Posterior cingulate gyrus (tissue), 11 donors: ENCODE measurements at regions not wholly inside any gene's neighbourhood (a gene's known extent, or its start where the extent isn't known, plus 50 kb on each side); places are given as distances from the start of the nearest gene placed in this dataset.
A peak's percentile ranks its signal among the peaks of the same experiment; 100 is the strongest.

Experiments used
- DNase-seq, 10 donors: peaks; one replicate each; pipeline versions ENCODE4 v3.0.0 to v3.0.0-alpha.2; 2020 to 2021; ENCODE audit warnings: mixed read lengths in 3 of 10
- intact Hi-C: fragments of 100-400 bp; cut with DNase I; formaldehyde crosslinking; loops from one replicate; pipeline ENCODE4 v1.15.1; 2023

DNA sequence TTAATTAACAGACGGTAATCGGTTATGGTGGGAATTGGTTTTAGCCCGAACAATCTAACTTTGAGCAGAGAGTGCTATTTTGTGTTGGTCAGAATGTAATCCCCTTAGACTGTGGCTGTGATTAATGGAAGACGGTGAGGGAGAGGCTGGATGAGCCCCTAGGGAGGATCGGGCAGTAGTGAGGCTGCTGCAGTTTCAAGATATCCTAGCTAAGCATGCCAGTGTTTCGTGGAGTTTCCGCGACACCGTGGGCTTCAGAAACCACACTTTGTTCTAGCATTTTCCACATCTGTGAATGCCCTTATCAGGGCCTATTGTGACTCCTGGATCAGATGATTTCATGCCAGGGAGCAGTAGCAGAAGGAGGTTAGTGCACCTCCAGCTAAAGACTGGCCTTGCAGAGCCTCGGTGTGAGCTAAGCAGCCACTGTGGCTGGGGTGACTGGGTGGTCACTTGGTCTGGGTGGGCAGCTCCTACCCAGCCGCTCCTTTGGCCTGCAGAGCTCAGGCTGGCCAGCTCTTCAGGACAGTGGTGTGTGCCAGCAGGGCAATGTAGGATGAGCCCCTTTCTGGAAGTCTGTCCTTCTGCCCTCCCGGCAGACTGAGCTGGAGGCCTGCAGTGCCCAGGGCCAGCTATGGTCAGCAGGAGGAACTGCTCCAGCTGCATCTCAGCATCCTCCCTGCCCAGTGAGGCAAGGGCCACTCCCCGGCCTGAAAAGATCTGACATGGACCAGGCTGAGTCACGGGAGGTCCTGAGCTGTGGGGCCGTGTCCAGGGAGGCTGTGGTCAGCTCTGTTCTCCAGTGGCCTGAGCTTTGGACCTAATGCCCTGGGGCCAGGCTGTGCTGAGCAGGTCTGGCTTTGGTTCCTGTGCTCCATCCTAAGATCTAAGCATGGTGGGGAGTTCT is 142.6 kb upstream of the GPC1 start:
- intact Hi-C loops, result no loop called here
- peak in 1 of 10 donors; percentile 78 for DNase-seq

DNA sequence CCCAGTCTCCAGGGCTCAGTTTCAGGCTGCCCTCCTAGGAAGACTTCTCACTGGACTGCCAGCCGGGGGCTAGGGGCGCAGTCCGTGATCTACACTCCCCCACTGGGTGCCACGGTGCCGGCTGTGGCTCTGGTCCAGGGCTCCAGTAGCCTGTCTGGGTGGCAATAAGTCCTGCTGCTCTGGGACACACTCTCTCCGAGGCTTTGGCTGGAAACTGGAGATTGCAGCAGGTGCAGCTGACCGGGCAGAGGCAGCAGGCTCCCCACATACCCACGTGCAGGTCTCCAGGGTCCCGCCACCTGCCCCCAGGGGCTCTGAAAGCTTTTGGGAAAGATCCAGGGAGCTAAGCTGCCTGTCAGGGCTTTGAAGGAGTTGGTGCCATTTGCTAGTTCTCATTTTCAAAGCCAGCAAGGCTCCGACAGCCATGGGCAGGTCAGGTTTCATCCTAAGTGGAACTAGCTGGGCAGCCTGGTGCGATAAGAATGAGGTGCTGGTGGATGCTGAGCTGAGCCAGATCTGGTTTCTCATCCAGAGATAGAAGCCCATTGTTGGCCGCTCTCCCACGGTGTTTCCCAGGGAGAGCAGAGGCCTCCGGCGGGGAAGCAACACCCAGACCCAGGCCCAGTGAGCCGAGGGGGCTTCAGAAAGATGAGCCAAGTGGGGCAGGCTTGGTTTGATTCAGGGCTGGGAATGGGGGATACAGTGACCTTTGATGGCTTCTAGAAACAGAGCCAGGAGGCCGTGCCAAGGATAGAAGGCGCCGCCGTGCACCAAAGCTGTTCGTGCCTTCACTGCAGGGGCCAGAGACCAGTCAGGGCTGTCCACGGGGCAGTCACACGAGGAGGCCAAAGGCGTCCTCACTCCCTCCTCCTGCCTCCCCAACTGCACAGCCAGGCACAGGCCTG is 141.7 kb upstream of the GPC1 start:
- peak in 1 of 10 donors; percentile 64 for DNase-seq
- intact Hi-C loops, result no loop called here

DNA sequence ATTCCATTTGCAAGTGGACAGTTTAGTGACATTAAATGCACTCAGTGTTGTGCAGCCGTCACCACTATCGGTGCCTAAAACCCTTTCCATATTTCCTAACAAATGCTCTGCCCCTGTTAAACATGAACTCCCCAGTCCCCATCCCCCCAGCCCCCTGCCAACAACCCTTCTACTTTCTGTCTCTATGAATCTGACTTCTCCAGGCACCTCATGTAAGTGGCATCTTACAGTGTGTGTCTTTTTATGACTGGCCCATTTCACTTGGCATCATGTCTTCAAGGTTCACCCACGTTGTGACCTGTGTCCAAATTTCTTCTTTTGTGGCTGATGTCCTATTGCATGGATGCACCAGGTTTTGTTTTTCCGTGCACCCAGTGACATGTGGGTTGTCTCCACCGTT is 140.9 kb upstream of the GPC1 start:
- intact Hi-C loops, result no loop called here
- DNase-seq, result no peak

DNA sequence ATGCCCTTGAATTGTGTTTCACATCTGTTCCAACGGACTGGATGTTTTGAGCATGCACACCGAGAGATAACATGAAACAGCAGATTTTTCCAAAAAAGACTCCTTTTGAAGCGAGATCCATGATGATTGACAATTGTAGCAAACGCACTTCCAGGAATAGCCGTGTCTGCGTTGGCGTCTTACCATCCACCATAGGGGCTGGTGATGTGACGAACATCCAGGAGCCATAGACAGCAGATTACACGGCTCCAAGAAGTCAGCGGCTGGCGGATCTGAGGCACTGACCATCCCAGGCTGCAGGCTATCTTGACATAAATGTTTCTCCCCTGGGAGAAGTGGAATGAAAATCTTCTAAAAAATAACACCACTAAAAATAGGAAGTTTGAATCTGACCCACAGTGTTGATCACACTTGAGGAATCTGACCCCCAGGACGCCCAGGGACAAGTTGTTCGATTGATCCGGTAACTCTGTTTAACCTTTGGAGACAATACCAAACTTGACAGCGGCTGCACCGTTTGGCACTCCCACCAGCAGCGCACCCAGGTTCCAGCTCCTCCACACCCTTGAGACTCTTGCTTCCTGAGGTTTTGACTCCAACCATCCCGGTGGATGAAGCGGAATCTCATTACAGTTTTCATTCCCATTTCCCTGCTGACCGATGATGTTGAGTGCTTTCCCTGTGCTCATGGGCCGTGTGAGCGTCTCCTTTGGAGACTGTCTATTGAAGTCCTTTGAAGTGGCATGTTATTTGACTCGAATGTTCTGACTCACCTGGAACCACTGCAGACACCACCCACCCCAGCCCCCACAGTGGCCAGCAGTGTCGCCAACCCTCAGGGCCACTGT is 140.0 kb upstream of the GPC1 start:
- intact Hi-C loops, result no loop called here

DNA sequence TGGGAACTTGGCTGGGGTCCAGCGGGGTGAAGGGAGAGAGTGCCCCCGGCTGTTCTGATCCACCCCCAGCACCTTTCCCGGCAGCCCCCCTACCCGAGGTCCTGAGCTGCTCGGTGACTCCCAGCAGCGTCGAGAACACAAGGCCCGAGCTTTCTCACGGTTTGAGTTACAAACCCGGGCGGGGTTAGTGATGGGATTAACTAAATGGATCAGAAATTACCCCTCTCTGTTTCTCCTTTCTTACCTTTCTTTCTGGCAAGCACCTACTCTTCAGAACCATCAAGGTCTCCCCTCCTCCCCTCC is 139.4 kb upstream of the GPC1 start:
- intact Hi-C loops, result no loop called here
- DNase-seq, result peak in 1 of 10 donors; percentile 54

More for the DNA sequence above, 140.0 kb upstream of the GPC1 start:
- peak in 1 of 10 donors; percentile 53 for DNase-seq

DNA sequence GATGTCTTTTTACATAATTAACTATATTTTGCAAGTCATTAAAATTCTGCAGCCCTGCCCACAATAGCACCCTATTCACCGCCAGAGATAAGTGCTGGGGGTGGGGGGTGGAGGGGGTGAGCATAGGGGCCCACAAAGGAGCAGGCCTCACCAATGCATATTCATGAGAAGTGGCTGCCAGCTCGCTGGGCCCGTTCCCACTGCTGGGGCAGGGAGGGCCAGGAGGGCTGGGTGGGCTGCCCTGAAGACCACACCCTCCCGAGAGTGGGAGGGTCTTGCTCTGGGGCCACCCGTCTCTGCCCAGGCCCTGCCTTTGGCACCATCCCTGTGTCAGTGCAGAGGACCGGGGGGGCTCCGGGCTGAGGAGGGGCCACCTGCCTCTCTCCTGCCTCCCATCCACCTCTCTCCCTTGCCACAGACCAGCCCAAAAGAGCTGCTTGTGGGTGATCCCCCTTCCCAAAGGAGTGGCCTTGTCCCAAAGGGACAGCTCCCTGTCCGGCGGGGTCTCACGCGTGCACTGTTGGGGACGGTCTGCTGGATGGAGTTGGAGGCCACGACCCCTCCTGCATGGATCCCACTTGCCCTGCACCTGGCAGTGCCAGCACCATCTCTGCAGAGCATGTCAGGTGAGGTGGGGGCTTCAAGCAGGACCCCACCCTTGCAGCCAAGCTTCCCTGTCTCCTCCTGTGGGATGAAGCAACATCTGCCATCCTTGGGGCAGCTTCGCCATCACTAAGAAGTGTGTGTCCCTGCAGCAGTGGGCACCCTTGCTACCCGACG is 138.8 kb upstream of the GPC1 start:
- peak in 2 of 10 donors; percentile 12 to 72 for DNase-seq

DNA sequence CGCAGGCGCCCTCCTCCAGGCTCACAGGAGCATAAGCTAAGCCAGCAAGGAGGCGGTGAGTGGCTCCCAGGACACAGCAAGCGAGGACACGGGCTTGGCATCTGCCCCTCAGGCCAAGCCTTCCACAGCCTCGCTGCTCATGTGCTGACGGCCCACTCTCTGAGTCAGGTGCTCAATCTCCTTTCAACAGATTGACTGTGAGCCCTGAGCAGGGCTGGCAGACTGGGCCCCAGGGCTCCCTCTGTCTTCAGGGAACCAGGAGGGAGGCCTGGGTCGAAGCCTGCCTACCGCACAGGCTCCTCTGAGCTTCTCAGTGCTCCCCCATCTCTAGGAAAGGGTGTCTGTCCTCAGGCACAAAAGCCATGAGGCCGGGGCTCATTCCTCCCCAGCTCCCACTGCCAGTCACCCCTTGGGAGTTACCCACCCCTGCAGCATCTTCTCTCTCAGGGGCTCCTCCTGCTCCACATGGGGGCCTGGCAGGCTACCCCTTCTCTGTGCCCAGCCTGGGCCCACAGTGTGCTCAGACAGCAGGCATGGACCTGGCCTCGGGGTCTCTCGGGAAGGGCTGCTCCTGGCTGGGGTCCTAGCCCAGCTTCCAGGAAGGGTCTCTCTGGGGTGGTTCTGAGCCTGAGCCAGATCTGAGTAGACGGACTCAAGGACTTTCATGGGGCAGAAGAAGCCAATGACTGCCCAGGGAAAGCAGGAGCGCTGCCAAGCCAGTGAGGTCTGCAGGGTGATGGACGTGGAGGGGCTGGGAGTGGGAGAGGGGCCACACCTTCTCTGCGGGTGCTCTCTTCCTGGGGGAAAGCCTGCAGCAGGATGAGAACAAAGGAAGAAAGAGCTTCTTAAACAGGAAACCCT is 138.0 kb upstream of the GPC1 start:
- intact Hi-C loops, result no loop called here
- peak in 2 of 10 donors; percentile 61 to 70 for DNase-seq

More for the DNA sequence above, 138.8 kb upstream of the GPC1 start:
- intact Hi-C loops, result no loop called here

DNA sequence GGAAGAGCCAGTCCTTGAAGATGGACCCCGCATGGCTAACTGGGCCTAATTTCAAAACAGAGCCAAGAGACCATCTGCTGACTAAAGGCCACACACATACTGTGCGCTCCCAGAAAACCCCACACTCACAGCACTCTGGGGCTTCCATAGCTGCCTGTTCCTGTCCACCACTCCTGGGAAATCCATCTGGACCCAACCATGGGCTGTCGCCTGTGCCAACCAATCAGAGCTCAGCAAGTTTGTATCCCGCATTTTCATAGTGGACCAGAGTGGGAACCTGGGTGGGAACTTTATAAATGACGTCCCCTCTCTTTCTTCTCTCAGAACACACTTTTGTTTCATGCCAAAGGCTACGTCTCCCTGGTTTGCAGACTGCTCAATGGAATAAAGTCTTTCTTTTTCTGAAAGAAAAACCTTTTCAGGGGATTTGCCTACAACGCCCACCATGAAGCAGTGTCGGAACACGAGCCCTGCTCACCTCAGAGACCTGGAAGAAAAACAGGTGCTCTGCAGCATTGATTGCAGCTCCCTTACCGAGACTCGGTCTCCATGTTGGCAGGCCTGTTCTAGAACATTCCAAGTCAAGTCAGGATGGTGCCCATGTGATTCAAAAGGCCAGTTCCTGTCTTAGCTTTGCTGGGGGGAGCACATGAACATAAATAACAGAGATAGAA is 137.2 kb upstream of the GPC1 start:
- intact Hi-C loops, result no loop called here
- DNase-seq, result peak in 1 of 10 donors; percentile 52

DNA sequence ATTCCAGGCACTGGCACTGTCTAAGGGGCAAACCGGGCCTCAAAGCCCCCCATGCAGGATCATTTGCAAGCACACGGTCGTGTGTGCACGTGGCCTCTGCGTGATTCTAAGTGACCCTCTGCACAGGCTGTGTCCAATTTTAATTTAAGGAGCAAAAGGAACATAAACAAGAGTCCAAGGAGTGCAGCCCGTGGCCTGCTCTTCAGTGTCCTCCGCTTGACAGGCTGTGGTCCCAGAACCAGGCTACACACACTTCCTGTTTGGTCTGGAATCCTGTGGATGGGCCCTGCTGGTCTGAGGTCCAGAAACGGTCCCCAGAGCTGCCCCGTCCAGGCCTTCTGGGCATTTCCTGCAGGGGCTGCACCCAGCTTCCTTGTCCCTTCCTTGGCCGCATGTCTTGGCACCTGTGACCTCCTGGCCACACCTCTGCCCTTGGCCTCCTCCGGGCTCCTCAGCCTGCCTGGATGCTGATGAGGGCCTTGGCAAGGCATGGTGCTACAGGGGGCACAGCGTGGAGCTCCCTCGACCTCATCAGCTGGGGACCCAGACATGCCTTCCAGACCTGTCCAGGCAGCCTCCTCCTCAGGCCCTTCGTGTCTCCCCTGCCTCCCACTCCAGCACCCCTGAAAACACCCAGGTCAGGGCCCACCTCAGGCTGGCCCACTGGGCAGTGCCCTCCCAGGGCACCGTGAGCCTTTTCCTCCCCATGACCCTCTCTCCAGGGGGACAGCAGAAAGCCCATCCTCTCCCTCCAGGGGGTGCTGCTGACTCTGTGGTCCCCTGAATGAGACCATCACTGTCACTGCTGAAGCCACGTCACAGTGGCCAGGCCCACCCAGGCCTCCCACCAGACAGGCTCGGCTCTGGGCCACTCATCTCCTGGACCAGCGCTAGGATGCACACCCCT is 136.4 kb upstream of the GPC1 start:
- peak in 2 of 10 donors; percentile 77 for DNase-seq
- intact Hi-C loops, result no loop called here

DNA sequence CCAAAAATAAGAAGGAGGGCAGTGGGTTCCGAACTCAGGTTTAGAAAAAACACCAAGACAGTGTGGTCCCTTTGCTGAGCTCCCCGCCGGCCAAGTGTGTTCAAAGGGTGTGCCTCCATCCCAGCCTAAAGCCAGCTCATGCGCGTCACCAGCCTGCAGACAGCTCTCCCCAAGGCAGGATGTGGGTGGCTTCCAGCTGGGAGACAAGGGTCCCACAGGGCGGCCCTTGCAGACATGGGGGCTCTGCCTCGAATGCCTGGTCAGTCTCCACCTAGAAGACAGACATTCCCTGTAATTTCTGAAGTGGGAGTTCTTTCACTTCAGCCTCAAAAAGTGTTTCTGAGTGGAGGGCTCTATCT is 135.8 kb upstream of the GPC1 start:
- peak in 1 of 10 donors; percentile 67 for DNase-seq
- intact Hi-C loops, result no loop called here

DNA sequence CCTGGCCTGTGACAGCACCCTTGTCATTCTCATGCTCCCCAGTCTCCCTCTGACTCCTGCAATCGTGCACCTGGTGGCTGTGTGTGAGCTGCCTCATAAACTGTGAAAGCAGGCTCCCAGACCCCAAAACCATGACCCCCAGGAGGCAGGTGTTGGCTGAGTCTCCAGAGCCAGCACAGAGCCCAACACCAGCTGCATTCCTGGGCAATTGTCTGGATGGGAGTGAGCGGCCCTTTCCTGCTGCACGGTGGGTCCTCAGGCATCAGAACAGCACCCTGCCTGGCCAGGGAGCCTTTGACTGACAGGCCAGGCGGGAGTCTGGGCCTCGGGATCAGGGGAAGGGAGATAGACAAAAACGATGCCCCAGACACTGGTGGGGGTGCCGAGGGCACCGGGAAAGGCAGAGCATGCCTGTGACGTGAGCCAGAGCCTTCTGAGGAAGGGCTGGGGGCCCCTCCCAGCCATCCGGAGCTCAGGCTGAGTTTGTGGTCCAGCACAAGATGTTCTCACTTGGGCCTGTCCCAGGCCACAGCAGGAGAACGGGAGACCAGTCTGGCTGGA is 135.1 kb upstream of the GPC1 start:
- intact Hi-C loops, result no loop called here
- DNase-seq, result peak in 3 of 10 donors; percentile 39 to 56 (median 52)

DNA sequence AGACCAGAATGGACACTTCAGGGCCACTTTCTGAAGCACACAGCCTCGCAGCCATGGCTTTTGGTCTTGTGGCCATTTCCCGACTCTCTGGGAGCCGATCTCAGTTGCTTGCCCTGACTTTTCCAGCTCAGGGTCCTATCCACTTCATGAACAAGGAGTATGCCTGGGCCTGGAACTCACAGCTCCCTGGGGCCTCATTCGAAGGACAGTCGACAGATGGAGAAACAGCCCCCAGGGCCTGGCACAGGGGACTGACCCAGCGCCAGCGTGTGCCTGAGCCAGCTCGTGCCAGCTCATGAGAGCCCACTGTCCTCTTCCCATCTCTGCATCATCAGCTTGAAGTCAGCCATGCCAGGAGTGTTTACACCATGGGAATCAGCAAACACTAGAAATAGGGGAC is 134.6 kb upstream of the GPC1 start:
- DNase-seq, result peak in 3 of 10 donors; percentile 33 to 50 (median 49)
- intact Hi-C loops, result no loop called here

DNA sequence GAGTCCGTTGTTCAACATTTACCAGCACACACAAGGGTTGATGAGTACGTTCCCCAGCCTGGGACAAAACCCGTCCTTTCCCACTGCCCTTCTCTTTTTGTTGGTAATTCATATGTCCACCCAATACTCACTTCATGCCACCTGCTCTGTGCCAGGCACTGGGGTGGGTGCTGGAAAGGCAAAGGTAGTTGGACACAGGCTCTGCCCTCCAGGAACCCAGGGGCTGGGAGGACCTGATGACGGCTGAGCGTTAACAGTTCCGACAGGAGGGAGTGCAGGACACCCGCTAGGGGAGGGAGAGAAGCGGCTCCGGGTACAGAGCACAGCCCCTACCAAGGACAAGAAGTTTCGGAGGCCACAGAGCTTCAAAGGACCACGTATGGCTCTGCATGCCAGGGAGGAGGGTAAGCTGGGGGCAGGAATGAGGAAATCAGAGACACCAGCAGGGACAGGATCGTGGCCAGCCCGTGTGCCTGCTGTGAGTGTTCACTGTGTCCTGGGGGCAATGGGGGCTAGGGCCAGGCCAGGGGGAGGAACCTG is 134.1 kb upstream of the GPC1 start:
- peak in 2 of 10 donors; percentile 12 to 29 for DNase-seq
- intact Hi-C loops, result no loop called here

DNA sequence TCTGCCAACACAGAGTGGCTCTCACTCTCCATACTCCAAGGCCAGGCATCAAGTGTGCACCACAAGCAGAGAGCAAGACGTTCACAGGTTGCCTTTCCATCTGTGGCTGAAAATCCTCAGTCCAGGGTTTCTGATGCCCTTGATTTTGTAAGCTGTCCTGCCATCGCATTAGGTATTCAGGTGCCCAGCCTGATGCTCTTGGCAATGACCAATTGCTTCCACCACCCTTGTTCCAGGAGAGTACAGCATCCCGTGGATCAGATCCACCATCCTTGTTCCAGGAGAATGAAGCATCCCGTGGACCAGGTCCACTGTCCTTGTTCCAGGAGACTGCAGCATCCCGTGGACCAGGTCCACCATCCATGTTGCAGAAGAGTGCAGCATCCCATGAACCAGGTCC is 133.4 kb upstream of the GPC1 start:
- peak in 2 of 10 donors; percentile 3 to 16 for DNase-seq
- intact Hi-C loops, result no loop called here

DNA sequence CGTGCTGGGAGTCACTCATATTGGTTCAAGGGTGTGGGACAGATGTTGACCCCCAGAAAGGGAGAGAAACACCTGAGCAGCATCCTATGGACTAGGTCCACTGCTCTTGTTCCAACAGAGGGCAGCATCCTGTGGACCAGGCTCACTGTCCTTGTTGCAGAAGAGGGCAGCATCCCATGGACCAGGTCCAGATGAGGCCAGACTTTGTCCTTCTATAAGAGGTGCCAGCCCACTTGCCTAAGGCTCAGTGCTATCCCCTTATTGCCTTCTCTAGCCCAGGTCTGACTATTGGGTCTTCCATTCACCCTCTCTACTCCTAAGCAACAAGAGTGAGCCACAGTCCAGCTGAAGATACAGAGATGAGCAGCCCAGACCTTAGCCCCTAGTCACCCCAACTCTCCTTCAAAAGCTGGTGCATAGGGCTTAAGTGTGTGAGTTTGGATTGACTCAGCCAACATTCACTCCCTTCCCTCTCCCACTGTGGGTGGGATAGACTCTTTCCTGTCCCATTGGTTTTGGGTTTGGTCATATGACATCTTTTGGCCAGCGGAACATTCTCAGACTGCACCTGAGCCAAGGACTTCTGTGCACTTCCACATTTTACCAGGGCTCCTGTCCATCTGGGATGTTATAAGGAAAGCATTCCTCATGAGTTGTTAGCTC is 132.4 kb upstream of the GPC1 start:
- intact Hi-C loops, result no loop called here
- DNase-seq, result peak in 1 of 10 donors; percentile 33
